ENCODE measurements at regions not wholly inside any gene's neighbourhood (a gene's known extent, or its start where the extent isn't known, plus 50 kb on each side); places are given as distances from the start of the nearest gene placed in this dataset.
A peak's percentile ranks its signal among the peaks of the same experiment; 100 is the strongest.

- TF ChIP-seq CTCF (IDR thresholded peaks at IDR 0.05) (no peak), POLR2A (IDR thresholded peaks at IDR 0.05) (peak in 1 of 2 donors; percentile 69)
Measured at GRCh38 chr4:24059839-24060238, 170.0 kb upstream of the PPARGC1A start.
